Suprapubic skin (tissue), 3 donors: ENCODE measurements at regions not wholly inside any gene's neighbourhood (a gene's known extent, or its start where the extent isn't known, plus 50 kb on each side); places are given as distances from the start of the nearest gene placed in this dataset.

ENCODE experiments used
- POLR2AphosphoS5 ChIP-seq, 3 donors: sonication (generic); formaldehyde crosslinking; IDR thresholded peaks; one replicate each; pipeline ENCODE4 v1.6.1; 2017; ENCODE audit warnings: antibody characterized with exemption in 3 of 3
- TF ChIP-seq, protein P1 (sequence below), 2 donors: fragments of 200-600 bp in 1 of 2; fragments of 450-650 bp in 1 of 2; sonication (generic) in 1 of 2; IDR thresholded peaks; one replicate each; pipeline ENCODE4 v1.5.1; 2016 to 2019; ENCODE audit warnings: antibody characterized with exemption in 2 of 2, mild to moderate bottlenecking in 1 of 2, moderate library complexity in 1 of 2

DNA sequence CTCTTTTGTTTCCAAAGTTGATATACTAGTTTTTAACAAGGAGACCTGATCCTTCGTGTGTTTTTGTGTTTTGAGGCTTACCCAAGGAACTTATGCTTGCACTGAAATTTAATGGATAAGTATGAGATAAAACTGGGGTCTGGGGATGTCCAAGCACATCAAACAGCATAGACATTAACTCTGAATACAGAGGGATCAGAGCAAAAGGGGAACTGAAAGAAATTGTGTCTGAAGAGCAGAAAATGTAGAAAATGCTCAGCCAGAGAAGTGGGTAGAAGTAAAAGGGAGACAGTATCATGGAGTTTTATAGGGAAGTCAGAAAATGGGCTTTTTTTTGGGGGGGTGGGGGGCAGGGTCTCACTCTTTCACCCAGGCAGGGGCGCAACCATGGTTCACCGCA is 695.4 kb downstream of the ARAP2 start:
- TF ChIP-seq, protein P1, sequence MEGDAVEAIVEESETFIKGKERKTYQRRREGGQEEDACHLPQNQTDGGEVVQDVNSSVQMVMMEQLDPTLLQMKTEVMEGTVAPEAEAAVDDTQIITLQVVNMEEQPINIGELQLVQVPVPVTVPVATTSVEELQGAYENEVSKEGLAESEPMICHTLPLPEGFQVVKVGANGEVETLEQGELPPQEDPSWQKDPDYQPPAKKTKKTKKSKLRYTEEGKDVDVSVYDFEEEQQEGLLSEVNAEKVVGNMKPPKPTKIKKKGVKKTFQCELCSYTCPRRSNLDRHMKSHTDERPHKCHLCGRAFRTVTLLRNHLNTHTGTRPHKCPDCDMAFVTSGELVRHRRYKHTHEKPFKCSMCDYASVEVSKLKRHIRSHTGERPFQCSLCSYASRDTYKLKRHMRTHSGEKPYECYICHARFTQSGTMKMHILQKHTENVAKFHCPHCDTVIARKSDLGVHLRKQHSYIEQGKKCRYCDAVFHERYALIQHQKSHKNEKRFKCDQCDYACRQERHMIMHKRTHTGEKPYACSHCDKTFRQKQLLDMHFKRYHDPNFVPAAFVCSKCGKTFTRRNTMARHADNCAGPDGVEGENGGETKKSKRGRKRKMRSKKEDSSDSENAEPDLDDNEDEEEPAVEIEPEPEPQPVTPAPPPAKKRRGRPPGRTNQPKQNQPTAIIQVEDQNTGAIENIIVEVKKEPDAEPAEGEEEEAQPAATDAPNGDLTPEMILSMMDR (IDR thresholded peaks at IDR 0.05): no peak
- no peak for TF ChIP-seq POLR2AphosphoS5 (IDR thresholded peaks at IDR 0.05)
